Trophoblast cell (in vitro differentiated cells and primary cell): ENCODE measurements at regions not wholly inside any gene's neighbourhood (a gene's known extent, or its start where the extent isn't known, plus 50 kb on each side); places are given as distances from the start of the nearest gene placed in this dataset.

Source experiments
- DNase-seq, 2 donors: peaks; one replicate each; pipeline ENCODE4 v3.0.0-alpha.2; 2016
- H2AFZ ChIP-seq: 2 replicates; pipeline ENCODE4 v1.6.1; 2013; ENCODE audit warnings: low read length, moderate library complexity, mild to moderate bottlenecking; ENCODE audit not compliant: insufficient read depth, poor library complexity
- H2AK5ac ChIP-seq: 2 replicates; pipeline ENCODE4 v1.6.1; 2013; ENCODE audit warnings: mild to moderate bottlenecking, low read length
- H2BK120ac ChIP-seq: 2 replicates; pipeline ENCODE4 v1.6.1; 2013; ENCODE audit warnings: low read length, mild to moderate bottlenecking, moderate library complexity; ENCODE audit not compliant: insufficient read depth, poor library complexity
- H2BK12ac ChIP-seq: 2 replicates; pipeline ENCODE4 v1.6.1; 2013; ENCODE audit warnings: mild to moderate bottlenecking, low read length, moderate library complexity
- H2BK5ac ChIP-seq: 2 replicates; pipeline ENCODE4 v1.6.1; 2013; ENCODE audit warnings: low read length, low read depth, moderate library complexity, mild to moderate bottlenecking; ENCODE audit not compliant: poor library complexity
- H3K14ac ChIP-seq: 2 replicates; pipeline ENCODE4 v1.6.1; 2013; ENCODE audit warnings: mild to moderate bottlenecking, low read length
- H3K18ac ChIP-seq: 2 replicates; pipeline ENCODE4 v1.6.1; 2013; ENCODE audit warnings: mild to moderate bottlenecking, low read length
- H3K23ac ChIP-seq: 2 replicates; pipeline ENCODE4 v1.6.1; 2013; ENCODE audit warnings: low read length
- H3K27ac ChIP-seq: 2 replicates; pipeline ENCODE4 v1.5.1; 2013; ENCODE audit warnings: low read depth, mild to moderate bottlenecking, inconsistent platforms, low read length, moderate library complexity
- H3K27me3 ChIP-seq: 2 replicates; pipeline ENCODE4 v1.6.1; 2013; ENCODE audit warnings: inconsistent platforms, mild to moderate bottlenecking, low read length, moderate library complexity; ENCODE audit not compliant: insufficient read depth
- H3K36me3 ChIP-seq, 2 experiments: 1 replicate in 1 of 2; 2 replicates in 1 of 2; pipeline ENCODE4 v1.6.1; 2013; ENCODE audit warnings: low read length in 2 of 2, mild to moderate bottlenecking in 2 of 2, moderate library complexity in 1 of 2; ENCODE audit not compliant: insufficient read depth in 2 of 2, control insufficient read depth in 1 of 2
- H3K4ac ChIP-seq: 2 replicates; pipeline ENCODE4 v1.6.1; 2013; ENCODE audit warnings: low read depth, mild to moderate bottlenecking, low read length, moderate library complexity
- H3K4me1 ChIP-seq, 2 experiments: 1 replicate in 1 of 2; 2 replicates in 1 of 2; pipeline ENCODE4 v1.6.1; 2013; ENCODE audit warnings: low read length in 2 of 2, mild to moderate bottlenecking in 2 of 2, moderate library complexity in 1 of 2; ENCODE audit not compliant: insufficient read depth in 2 of 2, control insufficient read depth in 1 of 2
- H3K4me2 ChIP-seq: 2 replicates; pipeline ENCODE4 v1.6.1; 2013; ENCODE audit warnings: inconsistent platforms, mild to moderate bottlenecking, low read length, moderate library complexity
- H3K4me3 ChIP-seq: 2 replicates; pipeline ENCODE4 v1.5.1; 2013; ENCODE audit warnings: mild to moderate bottlenecking, low read depth, low read length, inconsistent platforms
- H3K79me1 ChIP-seq: one replicate; pipeline ENCODE4 v1.6.1; 2013; ENCODE audit warnings: low read length
- H3K79me2 ChIP-seq: 2 replicates; pipeline ENCODE4 v1.6.1; 2013; ENCODE audit warnings: low read length, mild to moderate bottlenecking; ENCODE audit not compliant: control insufficient read depth, insufficient read depth, poor library complexity
- H3K9ac ChIP-seq: 2 replicates; pipeline ENCODE4 v1.6.1; 2013; ENCODE audit warnings: mild to moderate bottlenecking, low read length
- H3K9me3 ChIP-seq: 2 replicates; pipeline ENCODE4 v1.6.1; 2013; ENCODE audit warnings: low read depth, mild to moderate bottlenecking, control low read depth, inconsistent platforms, low read length; ENCODE audit not compliant: insufficient read depth
- H4K12ac ChIP-seq: 2 replicates; pipeline ENCODE4 v1.6.1; 2013; ENCODE audit warnings: low read depth, mild to moderate bottlenecking, low read length, moderate library complexity
- H4K8ac ChIP-seq: 2 replicates; pipeline ENCODE4 v1.6.1; 2013; ENCODE audit warnings: low read depth, mild to moderate bottlenecking, low read length, moderate library complexity
- H4K91ac ChIP-seq: one replicate; pipeline ENCODE4 v1.6.1; 2013; ENCODE audit warnings: low read depth, mild to moderate bottlenecking, low read length, moderate library complexity
- WGBS: extraction: QIAGEN DNeasy Blood & Tissue Kit; methylation state at CpG from one replicate; pipeline ENCODE4 v1.1.7; 2013; ENCODE audit warnings: missing lambda C conversion rate; ENCODE audit not compliant: insufficient read length, insufficient coverage; ENCODE audit errors: extremely low coverage; 5-methylcytosine and 5-hydroxymethylcytosine counted together

- peak; percentile 23 to 56 for DNase-seq
- H3K14ac ChIP-seq = no peak overlapping the region
- H4K8ac ChIP-seq = no peak overlapping the region
- no peaks in the 10 kb centered on the region for H3K4me1 ChIP-seq
- H3K23ac ChIP-seq = no peak overlapping the region
- no peak overlapping the region for H2AK5ac ChIP-seq
- H2BK5ac ChIP-seq = no peak overlapping the region
- no peaks in the 10 kb centered on the region for H3K79me2 ChIP-seq
- no peak overlapping the region for H4K12ac ChIP-seq
- no peak overlapping the region for H4K91ac ChIP-seq
- no peak overlapping the region for H3K9ac ChIP-seq
- H3K9me3 ChIP-seq = no peaks in the 10 kb centered on the region
- no peak overlapping the region for H3K4me2 ChIP-seq
- H2BK12ac ChIP-seq = no peak overlapping the region
- H3K27ac ChIP-seq = no peak overlapping the region
- H3K27me3 ChIP-seq = no peaks in the 10 kb centered on the region
- H3K4me3 ChIP-seq = no peak overlapping the region
- H2BK120ac ChIP-seq = no peak overlapping the region
- H3K79me1 ChIP-seq = no peaks in the 10 kb centered on the region
- no peaks in the 10 kb centered on the region for H3K36me3 ChIP-seq
- H2AFZ ChIP-seq = no peak overlapping the region
- H3K4ac ChIP-seq = no peak overlapping the region
- no peak overlapping the region for H3K18ac ChIP-seq
- no CpG with 5 or more reads among the region's 4 CpGs for WGBS
These were observed 198.1 kb downstream of the DAD1 start for GRCh38 chr14:22390824-22391461.

DNA sequence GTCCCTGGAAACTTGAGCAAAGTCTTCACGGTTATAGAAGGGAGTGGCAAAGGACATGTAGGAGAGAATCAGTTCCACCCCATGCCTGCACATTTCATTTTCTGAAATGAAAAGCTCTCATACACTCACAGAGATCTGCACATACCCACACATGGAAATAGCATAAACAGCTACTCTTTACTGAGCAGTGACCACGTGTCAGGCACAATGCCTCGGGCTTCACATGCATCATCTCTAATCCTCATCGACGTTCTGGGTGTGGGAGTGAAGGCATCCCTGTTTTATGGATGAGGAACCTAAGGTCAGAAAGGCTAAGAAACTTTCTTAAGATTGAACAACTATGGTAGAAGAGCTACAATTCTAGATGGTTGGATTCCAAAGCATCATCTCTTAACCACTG, 198.8 kb downstream of the DAD1 start:
- H2BK5ac ChIP-seq = no peak overlapping the region
- H2BK12ac ChIP-seq = no peak overlapping the region
- no peak overlapping the region for H3K4ac ChIP-seq
- H3K27ac ChIP-seq = no peak overlapping the region
- no CpG with 5 or more reads among the region's 5 CpGs for WGBS
- no peak overlapping the region for H3K18ac ChIP-seq
- DNase-seq = no peak
- H3K79me1 ChIP-seq = no peaks in the 10 kb centered on the region
- no peak overlapping the region for H3K23ac ChIP-seq
- H3K36me3 ChIP-seq = no peaks in the 10 kb centered on the region
- no peak overlapping the region for H2BK120ac ChIP-seq
- H3K14ac ChIP-seq = no peak overlapping the region
- H3K4me2 ChIP-seq = no peak overlapping the region
- no peak overlapping the region for H2AK5ac ChIP-seq
- no peak overlapping the region for H4K91ac ChIP-seq
- no peaks in the 10 kb centered on the region for H3K9me3 ChIP-seq
- H3K79me2 ChIP-seq = no peaks in the 10 kb centered on the region
- H4K8ac ChIP-seq = no peak overlapping the region
- no peak overlapping the region for H4K12ac ChIP-seq
- H3K27me3 ChIP-seq = no peaks in the 10 kb centered on the region
- no peak overlapping the region for H3K9ac ChIP-seq
- H2AFZ ChIP-seq = no peak overlapping the region
- H3K4me3 ChIP-seq = no peak overlapping the region
- H3K4me1 ChIP-seq = no peaks in the 10 kb centered on the region

DNA sequence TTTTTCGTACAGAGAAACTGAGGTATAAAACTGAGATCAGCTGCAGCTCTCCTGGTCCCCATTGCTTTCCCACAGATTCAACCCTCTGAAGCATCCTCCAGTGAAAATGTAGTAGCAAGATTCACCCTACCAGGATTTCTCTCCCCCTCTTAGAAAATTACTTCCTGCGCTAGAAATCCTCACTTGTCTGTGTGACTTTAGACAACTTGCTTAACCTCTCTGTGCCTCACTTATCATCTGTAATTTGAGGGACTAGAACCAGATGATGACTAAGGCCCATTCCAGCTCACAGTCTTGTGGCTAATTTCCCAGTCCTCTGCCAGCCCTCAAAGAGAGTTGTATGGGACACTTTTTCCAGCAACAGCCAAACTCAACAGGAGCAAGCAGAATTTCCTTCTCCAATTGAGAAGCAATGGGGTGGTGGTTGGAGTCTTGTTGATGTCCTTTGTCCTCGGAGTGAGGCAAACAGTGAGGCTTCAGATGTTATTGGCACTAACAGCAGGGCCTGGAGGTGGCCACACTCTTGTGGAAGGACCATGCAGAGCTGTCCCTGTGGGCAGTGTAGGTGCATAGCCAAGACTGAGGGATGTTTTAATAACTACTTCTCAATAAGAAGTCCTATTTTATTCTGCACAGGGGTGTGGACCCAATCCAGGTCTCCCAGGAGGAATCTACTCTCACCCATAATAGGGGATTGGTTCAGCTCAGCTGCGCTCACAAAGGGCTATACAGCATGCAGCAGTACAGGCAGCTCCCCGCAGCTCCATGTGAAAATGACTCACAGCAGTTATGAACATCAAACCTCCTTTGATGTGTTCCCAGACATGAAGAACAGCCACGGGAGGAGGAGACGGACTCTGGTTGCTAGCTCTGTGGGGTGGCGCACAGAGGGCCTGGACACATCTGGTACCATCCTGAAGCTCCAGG, 200.1 kb downstream of the DAD1 start:
- H3K4ac ChIP-seq = no peak overlapping the region
- H2BK12ac ChIP-seq = no peak overlapping the region
- H3K14ac ChIP-seq = no peak overlapping the region
- no peak overlapping the region for H2BK5ac ChIP-seq
- no peak overlapping the region for H3K9ac ChIP-seq
- no peak overlapping the region for H2AFZ ChIP-seq
- no peak for DNase-seq
- H2BK120ac ChIP-seq = no peak overlapping the region
- no peak overlapping the region for H3K4me3 ChIP-seq
- no peak overlapping the region for H3K18ac ChIP-seq
- H3K79me2 ChIP-seq = no peaks in the 10 kb centered on the region
- H3K23ac ChIP-seq = no peak overlapping the region
- no peak overlapping the region for H4K12ac ChIP-seq
- no peaks in the 10 kb centered on the region for H3K36me3 ChIP-seq
- no peaks in the 10 kb centered on the region for H3K79me1 ChIP-seq
- no peaks in the 10 kb centered on the region for H3K4me1 ChIP-seq
- H2AK5ac ChIP-seq = no peak overlapping the region
- no peaks in the 10 kb centered on the region for H3K27me3 ChIP-seq
- no peaks in the 10 kb centered on the region for H3K9me3 ChIP-seq
- no peak overlapping the region for H3K27ac ChIP-seq
- no peak overlapping the region for H4K8ac ChIP-seq
- H3K4me2 ChIP-seq = no peak overlapping the region
- no CpG with 5 or more reads among the region's 8 CpGs for WGBS
- no peak overlapping the region for H4K91ac ChIP-seq

DNA sequence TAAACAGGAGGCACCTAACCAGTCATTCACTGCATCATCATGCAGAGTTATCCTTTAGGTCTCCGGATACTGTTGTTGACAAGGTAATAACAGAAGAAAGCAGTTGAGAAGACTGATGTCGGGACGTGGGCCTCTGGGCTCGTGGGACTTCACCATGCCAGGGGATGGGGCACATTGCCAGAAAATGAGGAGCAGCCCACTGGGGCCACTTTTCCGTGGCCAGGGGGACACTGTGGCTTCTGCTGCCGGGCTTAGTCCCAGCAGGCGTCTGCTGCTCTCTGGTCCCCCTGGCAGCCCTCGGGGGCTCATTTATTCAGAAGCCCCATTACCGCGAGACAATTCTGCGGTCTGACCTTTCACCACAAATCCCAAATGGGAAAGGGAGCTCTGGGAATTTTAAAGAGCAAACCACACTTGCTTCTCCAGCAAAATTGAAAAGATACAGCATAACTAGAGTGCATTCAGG, 201.2 kb downstream of the DAD1 start:
- Histone ChIP-seq H3K9me3 (no peaks in the 10 kb centered on the region), H3K79me1 (no peaks in the 10 kb centered on the region), H4K91ac (no peak overlapping the region), H2BK5ac (no peak overlapping the region), H2AFZ (no peak overlapping the region), H3K4me3 (no peak overlapping the region), H2BK12ac (no peak overlapping the region), H2BK120ac (no peak overlapping the region), H3K23ac (no peak overlapping the region), H4K8ac (no peak overlapping the region), H3K79me2 (no peaks in the 10 kb centered on the region), H3K36me3 (no peaks in the 10 kb centered on the region), H3K27me3 (no peaks in the 10 kb centered on the region), H3K4ac (no peak overlapping the region), H4K12ac (no peak overlapping the region), H2AK5ac (no peak overlapping the region), H3K4me2 (no peak overlapping the region), H3K14ac (no peak overlapping the region), H3K9ac (no peak overlapping the region), H3K4me1 (no peaks in the 10 kb centered on the region), H3K18ac (no peak overlapping the region), H3K27ac (no peak overlapping the region)
- WGBS = no CpG with 5 or more reads among the region's 11 CpGs
- DNase-seq = no peak
